Upper lobe of left lung (tissue), 4 donors: ENCODE measurements at regions not wholly inside any gene's neighbourhood (a gene's known extent, or its start where the extent isn't known, plus 50 kb on each side); places are given as distances from the start of the nearest gene placed in this dataset.

ENCODE experiments used
- POLR2A ChIP-seq, 4 donors: fragments of 450-650 bp; IDR thresholded peaks; one replicate each; pipeline ENCODE4 v1.5.1; 2016 to 2017; ENCODE audit warnings: antibody characterized with exemption in 4 of 4, mild to moderate bottlenecking in 2 of 4
- POLR2AphosphoS5 ChIP-seq, 2 donors: sonication (generic); formaldehyde crosslinking; IDR thresholded peaks; one replicate each; pipeline ENCODE4 v1.5.1; 2017; ENCODE audit warnings: antibody characterized with exemption in 2 of 2
- TF ChIP-seq, protein P1 (sequence below), 6 experiments: fragments of 450-650 bp in 4 of 6; fragments of 200-600 bp in 2 of 6; sonication (generic) in 2 of 6; IDR thresholded peaks; one replicate each; pipeline ENCODE4 v1.5.1; 2016 to 2019; ENCODE audit warnings: antibody characterized with exemption in 6 of 6

DNA sequence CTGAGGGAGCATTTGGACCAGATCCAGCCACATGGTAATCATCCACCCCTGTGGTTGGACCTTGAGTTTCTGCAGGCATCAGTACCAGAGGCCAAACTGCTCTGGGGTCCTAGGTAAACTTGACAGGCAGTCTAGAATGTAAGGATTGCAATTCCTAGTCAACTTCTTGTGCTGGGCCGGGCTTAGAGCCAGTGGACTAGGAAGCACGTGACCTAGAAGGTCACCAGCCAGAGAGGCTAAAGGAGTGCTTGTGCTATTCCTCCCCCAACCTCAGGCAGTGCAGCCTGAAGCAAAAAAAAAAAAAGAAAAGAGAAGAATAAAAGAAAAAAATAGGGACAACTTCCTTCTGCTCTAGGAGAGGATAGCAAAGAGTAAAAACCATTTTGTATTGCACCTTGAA is 406.2 kb upstream of the FTMT start:
- TF ChIP-seq, protein P1, sequence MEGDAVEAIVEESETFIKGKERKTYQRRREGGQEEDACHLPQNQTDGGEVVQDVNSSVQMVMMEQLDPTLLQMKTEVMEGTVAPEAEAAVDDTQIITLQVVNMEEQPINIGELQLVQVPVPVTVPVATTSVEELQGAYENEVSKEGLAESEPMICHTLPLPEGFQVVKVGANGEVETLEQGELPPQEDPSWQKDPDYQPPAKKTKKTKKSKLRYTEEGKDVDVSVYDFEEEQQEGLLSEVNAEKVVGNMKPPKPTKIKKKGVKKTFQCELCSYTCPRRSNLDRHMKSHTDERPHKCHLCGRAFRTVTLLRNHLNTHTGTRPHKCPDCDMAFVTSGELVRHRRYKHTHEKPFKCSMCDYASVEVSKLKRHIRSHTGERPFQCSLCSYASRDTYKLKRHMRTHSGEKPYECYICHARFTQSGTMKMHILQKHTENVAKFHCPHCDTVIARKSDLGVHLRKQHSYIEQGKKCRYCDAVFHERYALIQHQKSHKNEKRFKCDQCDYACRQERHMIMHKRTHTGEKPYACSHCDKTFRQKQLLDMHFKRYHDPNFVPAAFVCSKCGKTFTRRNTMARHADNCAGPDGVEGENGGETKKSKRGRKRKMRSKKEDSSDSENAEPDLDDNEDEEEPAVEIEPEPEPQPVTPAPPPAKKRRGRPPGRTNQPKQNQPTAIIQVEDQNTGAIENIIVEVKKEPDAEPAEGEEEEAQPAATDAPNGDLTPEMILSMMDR (IDR thresholded peaks at IDR 0.05), result no peak
- TF ChIP-seq POLR2AphosphoS5 (IDR thresholded peaks at IDR 0.05) (no peak), POLR2A (IDR thresholded peaks at IDR 0.05) (no peak)
